ENCODE measurements at regions not wholly inside any gene's neighbourhood (a gene's known extent, or its start where the extent isn't known, plus 50 kb on each side); places are given as distances from the start of the nearest gene placed in this dataset.

DNA sequence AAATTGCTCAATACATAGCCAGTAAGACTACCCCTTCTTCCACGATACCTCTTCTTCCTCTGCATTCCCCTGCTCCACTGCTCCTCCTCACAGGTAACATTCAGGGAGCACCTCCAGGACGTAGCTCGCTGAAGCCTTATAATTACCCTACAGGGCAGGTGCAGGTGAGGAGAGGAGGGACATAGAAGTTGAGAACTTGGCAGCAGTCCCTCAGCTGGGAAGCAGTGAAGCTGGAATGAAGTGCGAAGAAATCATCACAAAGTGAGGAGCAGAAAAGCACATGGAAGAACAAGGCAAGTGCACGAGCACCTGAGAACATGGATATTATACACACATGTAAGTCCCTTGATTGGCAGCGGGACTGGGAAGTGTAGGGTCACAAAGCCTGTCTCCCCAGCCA, 118.2 kb downstream of the HSD17B3 start:
- no peak overlapping the region for H3K27ac ChIP-seq (ENCODE audit: low read depth, low read length)
- H3K27me3 ChIP-seq (ENCODE audit: control insufficient read depth in 1 of 2, insufficient read depth in 2 of 2, low read length in 2 of 2), result no peaks in the 10 kb centered on the region
- H3K4me3 ChIP-seq (ENCODE audit: low read depth in 1 of 2, low read length in 2 of 2), result no peak overlapping the region
- no peaks in the 10 kb centered on the region for H3K36me3 ChIP-seq (ENCODE audit: control insufficient read depth in 1 of 2, insufficient read depth in 2 of 2, low read length in 2 of 2)
- no peaks in the 10 kb centered on the region for H3K9me3 ChIP-seq (ENCODE audit: control insufficient read depth in 1 of 2, low read length in 2 of 2)
- H3K4me1 ChIP-seq (ENCODE audit: control insufficient read depth in 1 of 2, insufficient read depth in 2 of 2, low read length in 2 of 2), result peaks cover 10 to 31% of the 10 kb centered on the region in 2 donors
- no peak overlapping the region for H3K9ac ChIP-seq (ENCODE audit: low read depth in 1 of 2, low read length in 2 of 2)

DNA sequence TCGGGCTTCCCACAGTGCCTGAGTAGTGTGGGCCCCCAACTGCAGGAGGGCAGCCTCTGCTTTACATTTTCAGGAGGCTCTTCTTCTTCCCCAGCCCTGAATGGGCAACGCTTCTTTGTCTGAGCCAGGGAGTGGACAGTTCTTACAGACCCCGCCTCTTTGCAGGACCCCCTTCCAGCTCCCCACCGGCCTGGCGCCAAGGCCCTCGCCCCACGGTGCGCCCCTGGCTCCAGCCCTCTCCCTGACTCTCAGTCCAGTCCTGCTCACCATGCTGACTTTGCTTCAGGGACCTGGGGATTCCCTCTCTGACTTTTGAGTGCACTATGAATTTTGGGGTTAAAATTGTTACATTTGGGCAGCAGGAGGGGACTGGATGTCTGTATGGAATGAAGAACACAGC, 123.8 kb downstream of the HSD17B3 start:
- Histone ChIP-seq H3K9me3 (ENCODE audit: control insufficient read depth in 1 of 2, low read length in 2 of 2) (no peaks in the 10 kb centered on the region), H3K27me3 (ENCODE audit: control insufficient read depth in 1 of 2, insufficient read depth in 2 of 2, low read length in 2 of 2) (no peaks in the 10 kb centered on the region), H3K4me3 (ENCODE audit: low read depth in 1 of 2, low read length in 2 of 2) (no peak overlapping the region), H3K9ac (ENCODE audit: low read depth in 1 of 2, low read length in 2 of 2) (no peak overlapping the region), H3K4me1 (ENCODE audit: control insufficient read depth in 1 of 2, insufficient read depth in 2 of 2, low read length in 2 of 2) (peaks cover 30 to 38% of the 10 kb centered on the region in 2 donors), H3K36me3 (ENCODE audit: control insufficient read depth in 1 of 2, insufficient read depth in 2 of 2, low read length in 2 of 2) (no peaks in the 10 kb centered on the region), H3K27ac (ENCODE audit: low read depth, low read length) (no peak overlapping the region)

DNA sequence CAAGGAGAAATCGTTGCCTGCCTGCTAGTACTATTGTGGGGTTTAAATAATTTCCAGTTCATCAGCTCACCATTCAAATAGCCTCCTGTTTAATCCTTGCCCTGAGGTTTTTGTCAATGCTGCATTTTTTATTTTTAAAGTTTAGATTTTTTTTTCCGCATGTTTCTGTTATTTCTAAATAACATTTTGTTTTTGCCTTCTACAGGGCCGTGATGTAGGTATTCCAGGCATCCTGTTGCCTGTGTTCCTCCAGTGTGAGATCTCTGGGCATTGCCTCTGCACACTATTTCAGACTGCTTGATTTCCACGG, 124.3 kb downstream of the HSD17B3 start:
- Histone ChIP-seq H3K9ac (ENCODE audit: low read depth in 1 of 2, low read length in 2 of 2) (peak overlapping the region in 1 of 2 donors; percentile 12), H3K27me3 (ENCODE audit: control insufficient read depth in 1 of 2, insufficient read depth in 2 of 2, low read length in 2 of 2) (no peaks in the 10 kb centered on the region), H3K27ac (ENCODE audit: low read depth, low read length) (no peak overlapping the region), H3K4me3 (ENCODE audit: low read depth in 1 of 2, low read length in 2 of 2) (no peak overlapping the region), H3K4me1 (ENCODE audit: control insufficient read depth in 1 of 2, insufficient read depth in 2 of 2, low read length in 2 of 2) (peaks cover 30 to 38% of the 10 kb centered on the region in 2 donors), H3K36me3 (ENCODE audit: control insufficient read depth in 1 of 2, insufficient read depth in 2 of 2, low read length in 2 of 2) (no peaks in the 10 kb centered on the region), H3K9me3 (ENCODE audit: control insufficient read depth in 1 of 2, low read length in 2 of 2) (no peaks in the 10 kb centered on the region)

DNA sequence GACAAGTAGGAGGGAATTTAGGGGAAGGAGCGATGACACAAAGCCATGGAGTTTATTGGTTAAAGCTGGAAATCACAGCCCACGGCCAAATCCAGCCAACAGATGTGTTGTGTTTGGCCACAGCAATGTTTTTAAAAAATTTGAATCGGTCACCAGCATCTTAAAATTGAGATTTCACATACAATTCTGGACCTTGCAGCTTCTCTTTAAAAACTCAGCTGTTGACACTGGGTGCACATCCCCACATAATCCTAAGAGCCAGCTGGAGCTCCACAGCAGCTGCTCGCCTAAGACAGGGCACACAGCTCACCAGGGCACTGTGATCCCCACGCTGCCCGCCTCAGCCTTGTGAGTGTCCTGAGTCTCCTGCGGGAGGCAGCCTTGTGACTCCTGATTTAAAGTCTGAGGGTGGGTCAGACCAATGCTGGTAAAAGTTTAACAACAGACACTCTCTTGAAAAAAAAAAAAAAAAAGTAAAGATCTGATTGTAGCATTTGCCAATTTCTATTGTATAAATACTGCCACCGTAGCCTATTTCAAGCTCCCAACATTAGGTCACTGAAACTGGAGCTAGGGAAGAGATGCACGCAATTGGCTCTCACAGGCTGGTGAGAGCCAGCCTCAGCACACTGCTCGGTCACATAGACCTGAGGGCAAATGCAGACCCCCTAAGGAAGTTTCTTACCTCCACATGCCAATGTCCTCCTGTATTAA, 124.8 kb downstream of the HSD17B3 start:
- Histone ChIP-seq H3K27me3 (ENCODE audit: control insufficient read depth in 1 of 2, insufficient read depth in 2 of 2, low read length in 2 of 2) (no peaks in the 10 kb centered on the region), H3K36me3 (ENCODE audit: control insufficient read depth in 1 of 2, insufficient read depth in 2 of 2, low read length in 2 of 2) (no peaks in the 10 kb centered on the region), H3K9me3 (ENCODE audit: control insufficient read depth in 1 of 2, low read length in 2 of 2) (no peaks in the 10 kb centered on the region), H3K4me1 (ENCODE audit: control insufficient read depth in 1 of 2, insufficient read depth in 2 of 2, low read length in 2 of 2) (peaks cover 35 to 43% of the 10 kb centered on the region in 2 donors), H3K9ac (ENCODE audit: low read depth in 1 of 2, low read length in 2 of 2) (peak overlapping the region in 1 of 2 donors; percentile 12), H3K4me3 (ENCODE audit: low read depth in 1 of 2, low read length in 2 of 2) (no peak overlapping the region), H3K27ac (ENCODE audit: low read depth, low read length) (no peak overlapping the region)

DNA sequence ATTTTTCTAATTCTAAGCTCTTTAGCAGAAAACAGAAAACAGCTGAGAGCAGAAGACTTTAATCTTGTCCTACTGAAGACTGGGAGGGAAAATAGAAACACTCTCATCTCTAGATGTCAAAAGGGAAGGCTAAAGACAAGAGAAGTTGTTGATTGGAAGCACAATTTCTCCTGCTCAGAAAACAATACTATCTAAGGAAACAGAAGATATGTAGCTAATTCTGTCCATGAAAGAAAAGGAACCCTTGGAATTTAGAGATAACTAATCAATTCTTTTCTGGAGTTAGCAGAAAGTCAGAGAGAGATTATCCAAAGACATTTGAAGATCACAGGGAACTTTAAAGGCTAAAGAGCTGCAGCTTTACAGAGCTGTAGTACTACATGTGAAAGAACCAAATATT, 126.2 kb downstream of the HSD17B3 start:
- Histone ChIP-seq H3K4me3 (ENCODE audit: low read depth in 1 of 2, low read length in 2 of 2) (no peak overlapping the region), H3K9ac (ENCODE audit: low read depth in 1 of 2, low read length in 2 of 2) (no peak overlapping the region), H3K27me3 (ENCODE audit: control insufficient read depth in 1 of 2, insufficient read depth in 2 of 2, low read length in 2 of 2) (no peaks in the 10 kb centered on the region), H3K27ac (ENCODE audit: low read depth, low read length) (no peak overlapping the region), H3K9me3 (ENCODE audit: control insufficient read depth in 1 of 2, low read length in 2 of 2) (no peaks in the 10 kb centered on the region), H3K4me1 (ENCODE audit: control insufficient read depth in 1 of 2, insufficient read depth in 2 of 2, low read length in 2 of 2) (peaks cover 36 to 48% of the 10 kb centered on the region in 2 donors), H3K36me3 (ENCODE audit: control insufficient read depth in 1 of 2, insufficient read depth in 2 of 2, low read length in 2 of 2) (no peaks in the 10 kb centered on the region)

DNA sequence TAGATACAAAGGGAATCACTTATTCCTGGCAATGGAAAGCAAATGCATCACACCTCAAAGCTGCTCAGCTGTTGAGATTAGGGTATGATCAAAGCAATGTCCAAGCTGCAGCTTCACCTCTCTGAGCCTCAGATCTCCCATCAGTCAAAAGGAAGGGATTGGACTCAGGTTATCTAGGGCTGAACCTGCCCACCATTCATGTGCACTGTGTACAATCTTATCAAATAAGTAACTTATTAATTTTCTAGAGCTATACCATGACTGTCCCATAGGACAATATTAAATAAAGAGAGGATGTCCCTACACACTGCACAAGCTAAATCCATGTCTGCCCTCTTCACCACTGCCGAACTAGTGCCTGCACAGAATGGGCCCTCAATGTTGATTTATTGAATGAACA, 127.0 kb downstream of the HSD17B3 start:
- H3K4me3 ChIP-seq (ENCODE audit: low read depth in 1 of 2, low read length in 2 of 2), result no peak overlapping the region
- H3K27me3 ChIP-seq (ENCODE audit: control insufficient read depth in 1 of 2, insufficient read depth in 2 of 2, low read length in 2 of 2), result no peaks in the 10 kb centered on the region
- no peak overlapping the region for H3K27ac ChIP-seq (ENCODE audit: low read depth, low read length)
- peaks cover 36 to 50% of the 10 kb centered on the region in 2 donors for H3K4me1 ChIP-seq (ENCODE audit: control insufficient read depth in 1 of 2, insufficient read depth in 2 of 2, low read length in 2 of 2)
- H3K9me3 ChIP-seq (ENCODE audit: control insufficient read depth in 1 of 2, low read length in 2 of 2), result no peaks in the 10 kb centered on the region
- H3K36me3 ChIP-seq (ENCODE audit: control insufficient read depth in 1 of 2, insufficient read depth in 2 of 2, low read length in 2 of 2), result no peaks in the 10 kb centered on the region
- no peak overlapping the region for H3K9ac ChIP-seq (ENCODE audit: low read depth in 1 of 2, low read length in 2 of 2)

DNA sequence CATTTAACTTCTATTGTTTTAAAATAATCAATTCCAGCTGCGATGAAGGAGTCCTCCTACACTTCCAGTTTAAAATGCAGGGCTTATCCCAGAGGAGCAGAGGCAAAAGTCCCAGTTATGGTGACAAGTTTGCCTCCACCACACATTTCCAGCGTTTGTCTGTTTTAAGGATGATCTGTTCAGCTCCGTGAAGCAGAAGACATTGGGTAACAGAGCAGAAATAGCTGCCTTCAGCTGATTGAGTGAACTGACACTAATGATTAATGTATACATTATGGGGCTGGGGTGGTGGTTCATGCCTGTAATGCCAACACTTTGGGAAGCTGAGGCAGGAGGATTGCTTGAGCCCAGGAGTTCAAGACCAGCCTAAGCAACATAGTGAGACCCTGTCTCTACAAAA, 127.6 kb downstream of the HSD17B3 start:
- Histone ChIP-seq H3K9ac (ENCODE audit: low read depth in 1 of 2, low read length in 2 of 2) (no peak overlapping the region), H3K36me3 (ENCODE audit: control insufficient read depth in 1 of 2, insufficient read depth in 2 of 2, low read length in 2 of 2) (no peaks in the 10 kb centered on the region)

DNA sequence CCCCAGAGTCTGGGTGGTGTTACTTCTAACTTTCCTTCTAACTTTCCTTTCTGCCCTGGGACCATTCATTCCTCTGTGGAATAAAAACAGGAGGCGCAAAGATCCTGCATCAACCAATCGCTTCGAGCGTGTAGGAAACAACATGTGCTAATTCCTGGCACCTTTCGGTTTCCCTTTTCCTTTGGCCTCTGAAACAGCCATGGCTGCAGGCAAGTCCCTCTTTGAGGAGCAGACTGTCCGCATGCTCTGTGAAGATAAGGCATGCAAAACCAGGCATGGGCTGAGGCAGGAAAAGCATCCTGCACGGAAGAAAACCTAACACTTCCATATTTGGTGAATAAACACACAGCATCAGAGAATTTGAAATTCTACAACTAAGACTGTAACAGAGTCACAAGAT, 128.3 kb downstream of the HSD17B3 start:
- H3K36me3 ChIP-seq (ENCODE audit: control insufficient read depth in 1 of 2, insufficient read depth in 2 of 2, low read length in 2 of 2), result no peaks in the 10 kb centered on the region
- H3K27me3 ChIP-seq (ENCODE audit: control insufficient read depth in 1 of 2, insufficient read depth in 2 of 2, low read length in 2 of 2), result no peaks in the 10 kb centered on the region
- H3K9me3 ChIP-seq (ENCODE audit: control insufficient read depth in 1 of 2, low read length in 2 of 2), result no peaks in the 10 kb centered on the region
- H3K27ac ChIP-seq (ENCODE audit: low read depth, low read length), result no peak overlapping the region
- peaks cover 42 to 52% of the 10 kb centered on the region in 2 donors for H3K4me1 ChIP-seq (ENCODE audit: control insufficient read depth in 1 of 2, insufficient read depth in 2 of 2, low read length in 2 of 2)
- no peak overlapping the region for H3K9ac ChIP-seq (ENCODE audit: low read depth in 1 of 2, low read length in 2 of 2)
- H3K4me3 ChIP-seq (ENCODE audit: low read depth in 1 of 2, low read length in 2 of 2), result no peak overlapping the region

More for the DNA sequence above, 127.6 kb downstream of the HSD17B3 start:
- no peaks in the 10 kb centered on the region for H3K9me3 ChIP-seq (ENCODE audit: control insufficient read depth in 1 of 2, low read length in 2 of 2)
- peaks cover 36 to 52% of the 10 kb centered on the region in 2 donors for H3K4me1 ChIP-seq (ENCODE audit: control insufficient read depth in 1 of 2, insufficient read depth in 2 of 2, low read length in 2 of 2)
- no peaks in the 10 kb centered on the region for H3K27me3 ChIP-seq (ENCODE audit: control insufficient read depth in 1 of 2, insufficient read depth in 2 of 2, low read length in 2 of 2)
- H3K4me3 ChIP-seq (ENCODE audit: low read depth in 1 of 2, low read length in 2 of 2), result no peak overlapping the region
- H3K27ac ChIP-seq (ENCODE audit: low read depth, low read length), result no peak overlapping the region

DNA sequence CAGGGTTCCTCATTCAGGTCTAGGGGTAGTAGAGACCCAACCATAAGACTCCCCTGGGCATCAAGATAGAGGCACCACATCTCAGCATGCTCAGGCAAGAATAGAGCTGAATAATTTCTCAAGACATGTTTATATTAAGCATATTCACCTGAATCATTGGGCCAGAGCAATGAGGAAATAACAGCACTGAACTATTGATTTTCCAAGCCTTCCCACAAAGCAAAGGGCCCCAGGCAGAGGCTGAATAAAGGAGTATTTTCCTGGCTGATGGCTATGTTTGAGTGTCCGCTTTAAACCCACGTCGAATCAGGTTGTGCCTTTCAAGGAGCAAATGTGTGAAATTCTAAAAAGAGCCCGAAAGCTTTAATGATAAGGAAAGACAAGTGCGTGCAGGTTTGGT, 129.2 kb downstream of the HSD17B3 start:
- Histone ChIP-seq H3K27ac (ENCODE audit: low read depth, low read length) (no peak overlapping the region), H3K27me3 (ENCODE audit: control insufficient read depth in 1 of 2, insufficient read depth in 2 of 2, low read length in 2 of 2) (no peaks in the 10 kb centered on the region), H3K36me3 (ENCODE audit: control insufficient read depth in 1 of 2, insufficient read depth in 2 of 2, low read length in 2 of 2) (no peaks in the 10 kb centered on the region), H3K9ac (ENCODE audit: low read depth in 1 of 2, low read length in 2 of 2) (no peak overlapping the region), H3K9me3 (ENCODE audit: control insufficient read depth in 1 of 2, low read length in 2 of 2) (no peaks in the 10 kb centered on the region), H3K4me1 (ENCODE audit: control insufficient read depth in 1 of 2, insufficient read depth in 2 of 2, low read length in 2 of 2) (peaks cover 42 to 51% of the 10 kb centered on the region in 2 donors), H3K4me3 (ENCODE audit: low read depth in 1 of 2, low read length in 2 of 2) (no peak overlapping the region)

DNA sequence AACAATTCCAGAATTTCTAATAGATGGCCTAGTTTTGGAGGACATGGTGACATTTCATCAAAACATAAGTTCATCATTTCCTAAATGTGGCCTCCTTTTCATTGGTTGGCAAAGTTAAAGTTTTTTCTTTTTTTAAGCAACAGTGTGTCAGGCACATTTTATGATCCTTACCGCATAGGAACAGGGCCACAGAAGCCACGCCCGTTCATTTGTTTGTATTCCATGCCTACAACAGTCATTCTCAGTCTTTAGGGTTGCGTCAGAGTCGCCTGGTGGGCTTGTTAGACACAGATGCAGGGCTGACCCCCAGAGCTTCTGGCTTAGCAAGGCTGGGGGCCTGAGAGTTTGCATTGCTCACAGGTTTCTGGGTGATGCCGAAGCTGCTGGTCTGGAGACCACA, 130.2 kb downstream of the HSD17B3 start:
- Histone ChIP-seq H3K27me3 (ENCODE audit: control insufficient read depth in 1 of 2, insufficient read depth in 2 of 2, low read length in 2 of 2) (no peaks in the 10 kb centered on the region), H3K27ac (ENCODE audit: low read depth, low read length) (no peak overlapping the region), H3K36me3 (ENCODE audit: control insufficient read depth in 1 of 2, insufficient read depth in 2 of 2, low read length in 2 of 2) (no peaks in the 10 kb centered on the region), H3K4me3 (ENCODE audit: low read depth in 1 of 2, low read length in 2 of 2) (no peak overlapping the region), H3K9ac (ENCODE audit: low read depth in 1 of 2, low read length in 2 of 2) (no peak overlapping the region), H3K9me3 (ENCODE audit: control insufficient read depth in 1 of 2, low read length in 2 of 2) (no peaks in the 10 kb centered on the region), H3K4me1 (ENCODE audit: control insufficient read depth in 1 of 2, insufficient read depth in 2 of 2, low read length in 2 of 2) (peaks cover 32 to 40% of the 10 kb centered on the region in 2 donors)
